Right hindlimb (tissue), 1 donor: ENCODE measurements at regions not wholly inside any gene's neighbourhood (a gene's known extent, or its start where the extent isn't known, plus 50 kb on each side); places are given as distances from the start of the nearest gene placed in this dataset.
"Not testable (repeated sequence)": the region's sequence is repeated elsewhere in the genome, so short reads cannot be mapped to it uniquely, and the experiment has no call there.

ENCODE experiments used
- DNase-seq: peaks from one replicate; pipeline ENCODE4 v3.0.0-alpha.2; 2018

DNA sequence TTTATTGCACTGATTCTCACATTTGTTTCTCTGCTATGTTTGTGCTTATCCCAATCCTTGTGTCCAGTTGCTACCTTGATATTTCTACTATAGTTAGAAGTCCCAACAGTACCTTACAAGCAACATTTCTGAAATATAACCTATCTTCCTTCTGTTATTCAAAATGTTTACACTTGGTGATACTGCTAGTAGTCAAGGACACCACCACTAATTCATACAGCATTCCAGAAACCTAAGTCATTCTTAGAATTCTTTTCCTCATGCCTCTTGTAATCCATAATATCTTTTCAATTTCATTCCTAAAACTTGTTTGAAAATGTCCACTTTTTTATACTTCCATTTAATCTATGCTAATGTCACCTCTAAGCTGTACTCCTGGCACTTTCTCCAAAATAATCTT is 2132.1 kb downstream of the NCAM2 start:
- DNase-seq, result no peak

- no peak for DNase-seq
Observed at GRCh38 chr21:23131177-23131576, 2133.0 kb downstream of the NCAM2 start.

DNA sequence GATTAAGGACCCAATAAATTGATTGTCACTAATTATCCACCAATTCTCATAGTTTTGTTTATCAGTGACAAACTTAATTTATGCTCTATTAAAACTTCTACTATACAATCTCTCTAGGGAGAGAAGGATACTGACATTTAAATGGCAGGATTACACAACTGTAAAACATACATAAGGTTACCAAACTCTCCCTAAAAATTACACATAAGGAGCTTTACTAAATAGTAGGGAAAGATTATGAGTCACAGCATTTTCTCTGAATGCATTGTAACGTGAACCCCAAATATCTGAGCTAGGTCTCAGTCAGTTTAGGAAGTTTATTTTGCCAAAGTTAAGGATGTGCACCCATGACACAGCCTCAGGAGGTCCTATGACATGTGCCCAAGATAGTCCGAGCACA is 2140.6 kb downstream of the NCAM2 start:
- no peak for DNase-seq

DNA sequence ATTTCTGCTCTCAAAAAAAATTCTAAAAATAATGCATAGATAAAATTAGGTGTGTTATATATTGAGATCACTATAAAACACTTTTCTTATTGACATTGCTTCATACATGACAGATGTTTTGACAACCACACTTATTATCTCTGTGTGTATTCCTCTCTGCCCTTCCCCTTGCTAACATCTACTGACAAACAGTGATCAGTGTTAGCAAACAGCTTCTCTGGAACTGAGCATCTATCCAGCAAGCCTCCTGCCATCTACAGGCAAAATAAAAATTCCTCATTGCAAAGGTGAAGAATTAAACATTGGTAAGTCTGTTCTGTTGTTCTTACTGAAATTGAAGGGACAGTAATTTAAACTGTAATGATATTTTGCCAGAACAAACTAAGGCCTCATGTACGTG is 2153.9 kb downstream of the NCAM2 start:
- DNase-seq, result no peak

- DNase-seq, result not testable (repeated sequence)
Observed at GRCh38 chr21:23153842-23154241, 2155.6 kb downstream of the NCAM2 start.

DNA sequence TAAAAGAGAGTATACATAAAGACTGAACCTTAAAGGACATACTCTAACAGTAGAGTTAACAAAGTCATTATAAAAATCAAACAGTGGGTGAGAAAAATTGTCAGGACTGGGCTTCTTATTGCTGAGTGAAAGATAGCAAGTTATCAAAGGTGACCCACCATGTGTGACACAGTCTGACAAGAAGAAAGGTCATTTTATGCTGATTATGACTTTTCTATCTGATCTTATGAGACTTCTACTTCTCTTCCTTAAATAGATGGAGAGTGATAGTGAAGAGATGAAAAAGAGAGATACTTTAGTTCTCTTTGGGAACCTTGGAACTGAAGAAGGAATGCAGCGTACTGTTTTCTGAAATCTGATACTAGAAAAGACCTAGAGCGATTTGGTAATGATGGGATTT is 2157.1 kb downstream of the NCAM2 start:
- DNase-seq, result no peak

GRCh38 chr21:23160914-23161313 is 2162.7 kb downstream of the NCAM2 start:
- no peak for DNase-seq

DNA sequence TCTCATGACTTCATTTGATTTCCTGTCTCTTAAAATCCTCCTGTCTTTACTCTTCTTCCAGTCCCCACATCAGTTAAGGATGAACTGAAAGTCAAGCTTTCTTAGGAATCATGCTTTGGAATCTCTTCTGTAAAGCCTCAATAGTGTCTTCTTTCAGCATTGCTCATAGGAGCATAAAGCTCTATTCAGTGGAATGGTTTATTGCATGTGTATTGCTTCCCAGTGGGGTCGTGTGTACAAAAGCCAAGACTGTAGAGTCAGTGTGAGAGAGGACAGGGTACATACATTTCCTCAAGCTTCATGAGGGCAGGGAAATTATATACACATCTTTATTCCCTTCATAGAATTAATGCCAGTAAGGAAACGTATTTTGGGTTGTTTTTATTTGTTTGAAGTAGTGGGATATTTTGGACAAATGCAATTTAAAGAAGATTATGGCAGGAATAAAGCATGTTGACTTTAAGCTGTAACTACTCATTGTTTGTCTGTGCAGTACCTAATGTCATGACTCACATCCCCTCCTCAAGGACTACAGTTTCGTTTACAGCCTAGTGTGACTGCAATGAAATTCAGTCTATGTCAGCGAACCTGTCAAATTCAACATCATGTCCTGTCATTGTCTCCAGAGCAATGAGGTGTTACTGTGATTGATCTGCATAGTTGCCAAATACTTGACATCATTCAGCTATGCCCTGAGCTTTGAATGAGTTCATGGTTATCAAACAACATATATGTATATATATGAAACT is 2164.2 kb downstream of the NCAM2 start:
- DNase-seq, result no peak
